HG03342 (cell line): ENCODE measurements at regions not wholly inside any gene's neighbourhood (a gene's known extent, or its start where the extent isn't known, plus 50 kb on each side); places are given as distances from the start of the nearest gene placed in this dataset.

Source experiments
- ATAC-seq: cut with Tn5 transposase; IDR thresholded peaks from one replicate; pipeline ENCODE4 v1.9.1; 2021; ENCODE audit warnings: mild to moderate bottlenecking, moderate library complexity; ENCODE audit not compliant: unreplicated experiment

GRCh38 chr20:61120595-61121515 lies 131.2 kb upstream of the CDH4 start:
- no peak for ATAC-seq

- ATAC-seq, result no peak
These were observed 130.4 kb upstream of the CDH4 start for GRCh38 chr20:61121661-61122060.

GRCh38 chr20:61123286-61123685 lies 128.8 kb upstream of the CDH4 start:
- ATAC-seq, result no peak

GRCh38 chr20:61123751-61124368 lies 128.2 kb upstream of the CDH4 start:
- no peak for ATAC-seq

- no peak for ATAC-seq
These were observed 127.0 kb upstream of the CDH4 start for GRCh38 chr20:61125076-61125475.

- no peak for ATAC-seq
These were observed 126.4 kb upstream of the CDH4 start for GRCh38 chr20:61125546-61126180.

GRCh38 chr20:61126369-61127195 lies 125.5 kb upstream of the CDH4 start:
- no peak for ATAC-seq

GRCh38 chr20:61127311-61128039 lies 124.6 kb upstream of the CDH4 start:
- ATAC-seq, result no peak

- ATAC-seq, result no peak
These were observed 123.3 kb upstream of the CDH4 start for GRCh38 chr20:61128701-61129269.

GRCh38 chr20:61129311-61129710 lies 122.8 kb upstream of the CDH4 start:
- no peak for ATAC-seq

GRCh38 chr20:61130156-61130555 lies 121.9 kb upstream of the CDH4 start:
- ATAC-seq, result no peak

- ATAC-seq, result no peak
These were observed 120.1 kb upstream of the CDH4 start for GRCh38 chr20:61131944-61132343.

GRCh38 chr20:61133611-61134010 lies 118.5 kb upstream of the CDH4 start:
- ATAC-seq, result no peak

- ATAC-seq, result no peak
These were observed 117.6 kb upstream of the CDH4 start for GRCh38 chr20:61134296-61135030.

GRCh38 chr20:61135266-61135665 lies 116.8 kb upstream of the CDH4 start:
- ATAC-seq, result no peak

- no peak for ATAC-seq
These were observed 116.1 kb upstream of the CDH4 start for GRCh38 chr20:61135968-61136367.

GRCh38 chr20:61138566-61138965 lies 113.5 kb upstream of the CDH4 start:
- no peak for ATAC-seq

GRCh38 chr20:61139031-61139430 lies 113.0 kb upstream of the CDH4 start:
- ATAC-seq, result no peak

GRCh38 chr20:61140576-61140975 lies 111.5 kb upstream of the CDH4 start:
- ATAC-seq, result no peak
